ENCODE measurements at regions not wholly inside any gene's neighbourhood (a gene's known extent, or its start where the extent isn't known, plus 50 kb on each side); places are given as distances from the start of the nearest gene placed in this dataset.
"Not testable (repeated sequence)": the region's sequence is repeated elsewhere in the genome, so short reads cannot be mapped to it uniquely, and the experiment has no call there.

GRCh38 chr2:44051593-44052347, 56.0 kb upstream of the LRPPRC start:
- no peak for DNase-seq

- DNase-seq: no peak
Observed at GRCh38 chr2:44052584-44052983, 56.8 kb upstream of the LRPPRC start.

GRCh38 chr2:44053052-44053451, 57.3 kb upstream of the LRPPRC start:
- no peak for DNase-seq

- no peak for DNase-seq
Observed at GRCh38 chr2:44053456-44053855, 57.7 kb upstream of the LRPPRC start.

- DNase-seq: no peak
Observed at GRCh38 chr2:44055229-44055628, 59.4 kb upstream of the LRPPRC start.

- no peak for DNase-seq
Observed at GRCh38 chr2:44055664-44056063, 59.9 kb upstream of the LRPPRC start.

GRCh38 chr2:44056947-44057346, 61.2 kb upstream of the LRPPRC start:
- DNase-seq: no peak

GRCh38 chr2:44060286-44060685, 64.5 kb upstream of the LRPPRC start:
- DNase-seq: not testable (repeated sequence)

- no peak for DNase-seq
Observed at GRCh38 chr2:44060990-44061389, 65.2 kb upstream of the LRPPRC start.

GRCh38 chr2:44061469-44061868, 65.7 kb upstream of the LRPPRC start:
- DNase-seq: no peak

- DNase-seq: no peak
Observed at GRCh38 chr2:44061876-44062275, 66.1 kb upstream of the LRPPRC start.

- DNase-seq: no peak
Observed at GRCh38 chr2:44063033-44063432, 67.2 kb upstream of the LRPPRC start.

GRCh38 chr2:44064281-44064680, 68.5 kb upstream of the LRPPRC start:
- not testable (repeated sequence) for DNase-seq

GRCh38 chr2:44067012-44067790, 71.4 kb upstream of the LRPPRC start:
- not testable (repeated sequence) for DNase-seq

- not testable (repeated sequence) for DNase-seq
Observed at GRCh38 chr2:44067791-44068181, 72.0 kb upstream of the LRPPRC start.

GRCh38 chr2:44071454-44072046, 75.8 kb upstream of the LRPPRC start:
- DNase-seq: no peak

GRCh38 chr2:44073667-44074066, 77.9 kb upstream of the LRPPRC start:
- DNase-seq: not testable (repeated sequence)

GRCh38 chr2:44074795-44075194, 79.0 kb upstream of the LRPPRC start:
- not testable (repeated sequence) for DNase-seq

GRCh38 chr2:44075541-44075940, 79.8 kb upstream of the LRPPRC start:
- DNase-seq: no peak

- DNase-seq: peak; percentile 82
Observed at GRCh38 chr2:44077942-44078511, 82.2 kb upstream of the LRPPRC start.

- no peak for DNase-seq
Observed at GRCh38 chr2:44079686-44080085, 83.9 kb upstream of the LRPPRC start.

- DNase-seq: no peak
Observed at GRCh38 chr2:44083054-44083453, 85.6 kb upstream of the PPM1B start.

- no peak for DNase-seq
Observed at GRCh38 chr2:44084850-44085249, 83.8 kb upstream of the PPM1B start.

GRCh38 chr2:44086629-44087028, 82.0 kb upstream of the PPM1B start:
- no peak for DNase-seq
